Activated effector memory CD4-positive, alpha-beta T cell treated with Interleukin-2 at 50 U/mL for 16 hours (primary cell): ENCODE measurements at regions not wholly inside any gene's neighbourhood (a gene's known extent, or its start where the extent isn't known, plus 50 kb on each side); places are given as distances from the start of the nearest gene placed in this dataset.
"Not testable (repeated sequence)": the region's sequence is repeated elsewhere in the genome, so short reads cannot be mapped to it uniquely, and the experiment has no call there.

Experiments
- DNase-seq: peaks from one replicate; pipeline ENCODE4 v3.0.0-alpha.2; 2020

GRCh38 chr15:24856397-24857390 is 98.1 kb upstream of the SNRPN start:
- DNase-seq, result no peak

- no peak for DNase-seq
Observed at GRCh38 chr15:24857763-24858162, 97.0 kb upstream of the SNRPN start.

GRCh38 chr15:24858183-24858582 is 96.6 kb upstream of the SNRPN start:
- not testable (repeated sequence) for DNase-seq

- no peak for DNase-seq
Observed at GRCh38 chr15:24858737-24859601, 95.8 kb upstream of the SNRPN start.

- DNase-seq, result no peak
Observed at GRCh38 chr15:24861014-24861690, 93.6 kb upstream of the SNRPN start.

- DNase-seq, result no peak
Observed at GRCh38 chr15:24862726-24863521, 91.9 kb upstream of the SNRPN start.

GRCh38 chr15:24865303-24865702 is 89.5 kb upstream of the SNRPN start:
- DNase-seq, result no peak

GRCh38 chr15:24877174-24877573 is 77.6 kb upstream of the SNRPN start:
- no peak for DNase-seq

GRCh38 chr15:24878153-24878552 is 76.6 kb upstream of the SNRPN start:
- no peak for DNase-seq

GRCh38 chr15:24879492-24879891 is 75.3 kb upstream of the SNRPN start:
- no peak for DNase-seq

- no peak for DNase-seq
Observed at GRCh38 chr15:24880663-24881062, 74.1 kb upstream of the SNRPN start.

- DNase-seq, result no peak
Observed at GRCh38 chr15:24886538-24886937, 68.2 kb upstream of the SNRPN start.

- DNase-seq, result no peak
Observed at GRCh38 chr15:24898715-24899272, 56.0 kb upstream of the SNRPN start.

GRCh38 chr15:24899367-24899766 is 55.4 kb upstream of the SNRPN start:
- DNase-seq, result no peak

- DNase-seq, result no peak
Observed at GRCh38 chr15:24899795-24900194, 55.0 kb upstream of the SNRPN start.

- DNase-seq, result no peak
Observed at GRCh38 chr15:24901409-24901808, 53.4 kb upstream of the SNRPN start.
